ENCODE measurements at regions not wholly inside any gene's neighbourhood (a gene's known extent, or its start where the extent isn't known, plus 50 kb on each side); places are given as distances from the start of the nearest gene placed in this dataset.

GRCh38 chr17:79183293-79184158, 108.9 kb downstream of the ENGASE start:
- DNase-seq, result no peak

GRCh38 chr17:79183043-79183292, 108.3 kb downstream of the ENGASE start:
- DNase-seq, result no peak

GRCh38 chr17:79182176-79183042, 107.8 kb downstream of the ENGASE start:
- no peak for DNase-seq

GRCh38 chr17:79180358-79181005, 105.9 kb downstream of the ENGASE start:
- DNase-seq, result no peak

GRCh38 chr17:79179334-79179733, 104.7 kb downstream of the ENGASE start:
- no peak for DNase-seq

- DNase-seq, result no peak
These were observed 103.3 kb downstream of the ENGASE start for GRCh38 chr17:79177877-79178276.

GRCh38 chr17:79176792-79177601, 102.4 kb downstream of the ENGASE start:
- DNase-seq, result no peak

- no peak for DNase-seq
These were observed 100.6 kb downstream of the ENGASE start for GRCh38 chr17:79174905-79175856.

- DNase-seq, result no peak
These were observed 99.7 kb downstream of the ENGASE start for GRCh38 chr17:79174193-79174765.

GRCh38 chr17:79171188-79171587, 96.6 kb downstream of the ENGASE start:
- DNase-seq, result no peak

- no peak for DNase-seq
These were observed 95.2 kb downstream of the ENGASE start for GRCh38 chr17:79169861-79170260.

- DNase-seq, result no peak
These were observed 94.7 kb downstream of the ENGASE start for GRCh38 chr17:79169366-79169765.

- DNase-seq, result no peak
These were observed 93.9 kb downstream of the ENGASE start for GRCh38 chr17:79168486-79169055.

GRCh38 chr17:79167486-79167885, 92.9 kb downstream of the ENGASE start:
- DNase-seq, result no peak

GRCh38 chr17:79165756-79166473, 91.3 kb downstream of the ENGASE start:
- DNase-seq, result no peak

- no peak for DNase-seq
These were observed 90.5 kb downstream of the ENGASE start for GRCh38 chr17:79164913-79165695.

GRCh38 chr17:79164408-79164807, 89.8 kb downstream of the ENGASE start:
- DNase-seq, result no peak

GRCh38 chr17:79163071-79163470, 88.4 kb downstream of the ENGASE start:
- DNase-seq, result no peak
